K562 (cell line): ENCODE measurements at regions not wholly inside any gene's neighbourhood (a gene's known extent, or its start where the extent isn't known, plus 50 kb on each side); places are given as distances from the start of the nearest gene placed in this dataset.

Experiments
- FOXA1 ChIP-seq: fragments of 450-650 bp; IDR thresholded peaks from 2 replicates; pipeline ENCODE4 v1.6.1; 2016; ENCODE audit warnings: mild to moderate bottlenecking, borderline replicate concordance
- FOXM1 ChIP-seq, 2 experiments: fragments of 450-650 bp in 1 of 2; sonication (generic) in 1 of 2; formaldehyde crosslinking in 1 of 2; IDR thresholded peaks; 2 replicates each; pipeline versions ENCODE4 v1.6.1 to v1.9.0; 2017 to 2022; ENCODE audit warnings: low read depth in 2 of 2, mild to moderate bottlenecking in 2 of 2, missing genetic modification reagents in 1 of 2, moderate library complexity in 1 of 2
- NRF1 ChIP-seq, 2 experiments: fragments of 450-650 bp; IDR thresholded peaks in 1 of 2; conservative IDR thresholded peaks in 1 of 2; 2 replicates each; pipeline ENCODE4 v1.6.1; 2014; ENCODE audit warnings: mild to moderate bottlenecking in 2 of 2
- POLR2A ChIP-seq: fragments of 450-650 bp; conservative IDR thresholded peaks from 2 replicates; pipeline ENCODE4 v1.6.1; 2016
- RAD21 ChIP-seq, 2 experiments: fragments of 250-450 bp in 1 of 2; fragments of 450-650 bp in 1 of 2; sonication (Bioruptor Pico) in 1 of 2; formaldehyde crosslinking in 1 of 2; IDR thresholded peaks in 1 of 2; conservative IDR thresholded peaks in 1 of 2; 2 replicates each; pipeline versions ENCODE4 v1.4.0 to v1.8.0; 2020 to 2022; ENCODE audit warnings: mild to moderate bottlenecking in 2 of 2, moderate library complexity in 1 of 2
- TCF7L2 ChIP-seq: fragments of 150-350 bp; IDR thresholded peaks from 2 replicates; pipeline ENCODE4 v1.6.1; 2016; ENCODE audit warnings: low read depth, mild to moderate bottlenecking, low read length, moderate library complexity
- TF ChIP-seq, protein P1 (sequence below): sonication (generic); IDR thresholded peaks from 2 replicates; pipeline ENCODE4 v1.6.1; 2016
- TF ChIP-seq, protein P2 (sequence below): fragments of 250-450 bp; sonication (Bioruptor Pico); IDR thresholded peaks from 2 replicates; pipeline ENCODE4 v1.8.0; 2021; ENCODE audit warnings: moderate library complexity, mild to moderate bottlenecking, inconsistent platforms
- TF ChIP-seq, protein P3 (sequence below): fragments of 250-450 bp; sonication (Bioruptor Pico); IDR thresholded peaks from 2 replicates; pipeline ENCODE4 v1.5.0; 2020; ENCODE audit warnings: mild to moderate bottlenecking, borderline replicate concordance
- TF ChIP-seq, protein P4 (sequence below): sonication (generic); formaldehyde crosslinking; IDR thresholded peaks from 2 replicates; pipeline ENCODE4 v1.8.1; 2022; ENCODE audit warnings: missing genetic modification reagents
- TF ChIP-seq, protein P5 (sequence below), 3 experiments: IDR thresholded peaks in 2 of 3; conservative IDR thresholded peaks in 1 of 3; 2 replicates each; pipeline ENCODE4 v1.5.1; 2011 to 2012; ENCODE audit warnings: low read length in 3 of 3, mild to moderate bottlenecking in 3 of 3, control low read depth in 2 of 3, improper control_type of control experiment in 1 of 3, inconsistent platforms in 1 of 3, low read depth in 1 of 3, mixed read lengths in 1 of 3, moderate library complexity in 1 of 3; ENCODE audit not compliant: insufficient read depth in 2 of 3

DNA sequence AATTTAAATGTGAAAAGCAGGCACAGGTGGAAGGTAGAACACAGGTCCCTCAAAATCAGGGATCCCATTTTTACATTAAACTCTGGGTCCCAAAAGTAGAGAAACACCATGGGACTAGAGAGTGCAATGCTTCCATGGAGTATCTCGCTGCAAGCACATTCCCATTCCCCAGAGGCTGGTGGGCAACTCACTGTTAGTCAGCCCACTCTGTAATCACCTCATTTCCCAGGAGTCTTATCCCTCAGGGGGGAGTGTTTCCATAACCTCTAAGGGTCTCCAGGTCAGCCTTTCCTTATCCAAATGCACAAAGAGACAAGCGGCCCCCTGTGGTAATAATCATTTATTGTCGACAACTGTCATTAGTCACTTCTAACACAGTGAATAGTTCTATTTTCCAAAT, 490.1 kb upstream of the LRRC7 start:
- TF ChIP-seq, protein P1, sequence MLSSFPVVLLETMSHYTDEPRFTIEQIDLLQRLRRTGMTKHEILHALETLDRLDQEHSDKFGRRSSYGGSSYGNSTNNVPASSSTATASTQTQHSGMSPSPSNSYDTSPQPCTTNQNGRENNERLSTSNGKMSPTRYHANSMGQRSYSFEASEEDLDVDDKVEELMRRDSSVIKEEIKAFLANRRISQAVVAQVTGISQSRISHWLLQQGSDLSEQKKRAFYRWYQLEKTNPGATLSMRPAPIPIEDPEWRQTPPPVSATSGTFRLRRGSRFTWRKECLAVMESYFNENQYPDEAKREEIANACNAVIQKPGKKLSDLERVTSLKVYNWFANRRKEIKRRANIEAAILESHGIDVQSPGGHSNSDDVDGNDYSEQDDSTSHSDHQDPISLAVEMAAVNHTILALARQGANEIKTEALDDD, result no peak
- TF ChIP-seq, protein P2, sequence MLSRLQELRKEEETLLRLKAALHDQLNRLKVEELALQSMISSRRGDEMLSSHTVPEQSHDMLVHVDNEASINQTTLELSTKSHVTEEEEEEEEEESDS (CRISPR knock-in tag), result no peak
- TF ChIP-seq RAD21 (CRISPR knock-in tag; conservative IDR thresholded peaks at IDR 0.05 in 1 of 2, IDR thresholded peaks at IDR 0.05 in 1 of 2), result no peak
- no peak for TF ChIP-seq POLR2A
- TF ChIP-seq, protein P3, sequence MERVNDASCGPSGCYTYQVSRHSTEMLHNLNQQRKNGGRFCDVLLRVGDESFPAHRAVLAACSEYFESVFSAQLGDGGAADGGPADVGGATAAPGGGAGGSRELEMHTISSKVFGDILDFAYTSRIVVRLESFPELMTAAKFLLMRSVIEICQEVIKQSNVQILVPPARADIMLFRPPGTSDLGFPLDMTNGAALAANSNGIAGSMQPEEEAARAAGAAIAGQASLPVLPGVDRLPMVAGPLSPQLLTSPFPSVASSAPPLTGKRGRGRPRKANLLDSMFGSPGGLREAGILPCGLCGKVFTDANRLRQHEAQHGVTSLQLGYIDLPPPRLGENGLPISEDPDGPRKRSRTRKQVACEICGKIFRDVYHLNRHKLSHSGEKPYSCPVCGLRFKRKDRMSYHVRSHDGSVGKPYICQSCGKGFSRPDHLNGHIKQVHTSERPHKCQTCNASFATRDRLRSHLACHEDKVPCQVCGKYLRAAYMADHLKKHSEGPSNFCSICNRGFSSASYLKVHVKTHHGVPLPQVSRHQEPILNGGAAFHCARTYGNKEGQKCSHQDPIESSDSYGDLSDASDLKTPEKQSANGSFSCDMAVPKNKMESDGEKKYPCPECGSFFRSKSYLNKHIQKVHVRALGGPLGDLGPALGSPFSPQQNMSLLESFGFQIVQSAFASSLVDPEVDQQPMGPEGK (CRISPR knock-in tag), result no peak
- no peak for TF ChIP-seq FOXM1 (IDR thresholded peaks at IDR 0.05; ENCODE audit: low read depth)
- TF ChIP-seq FOXM1 (CRISPR knock-in tag; IDR thresholded peaks at IDR 0.05; ENCODE audit: low read depth), result no peak
- TF ChIP-seq, protein P4, sequence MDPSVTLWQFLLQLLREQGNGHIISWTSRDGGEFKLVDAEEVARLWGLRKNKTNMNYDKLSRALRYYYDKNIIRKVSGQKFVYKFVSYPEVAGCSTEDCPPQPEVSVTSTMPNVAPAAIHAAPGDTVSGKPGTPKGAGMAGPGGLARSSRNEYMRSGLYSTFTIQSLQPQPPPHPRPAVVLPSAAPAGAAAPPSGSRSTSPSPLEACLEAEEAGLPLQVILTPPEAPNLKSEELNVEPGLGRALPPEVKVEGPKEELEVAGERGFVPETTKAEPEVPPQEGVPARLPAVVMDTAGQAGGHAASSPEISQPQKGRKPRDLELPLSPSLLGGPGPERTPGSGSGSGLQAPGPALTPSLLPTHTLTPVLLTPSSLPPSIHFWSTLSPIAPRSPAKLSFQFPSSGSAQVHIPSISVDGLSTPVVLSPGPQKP (CRISPR knock-in tag), result no peak
- TF ChIP-seq NRF1 (conservative IDR thresholded peaks at IDR 0.05 in 1 of 2, IDR thresholded peaks at IDR 0.05 in 1 of 2), result no peak
- no peak for TF ChIP-seq TCF7L2
- no peak for TF ChIP-seq FOXA1
- TF ChIP-seq, protein P5, sequence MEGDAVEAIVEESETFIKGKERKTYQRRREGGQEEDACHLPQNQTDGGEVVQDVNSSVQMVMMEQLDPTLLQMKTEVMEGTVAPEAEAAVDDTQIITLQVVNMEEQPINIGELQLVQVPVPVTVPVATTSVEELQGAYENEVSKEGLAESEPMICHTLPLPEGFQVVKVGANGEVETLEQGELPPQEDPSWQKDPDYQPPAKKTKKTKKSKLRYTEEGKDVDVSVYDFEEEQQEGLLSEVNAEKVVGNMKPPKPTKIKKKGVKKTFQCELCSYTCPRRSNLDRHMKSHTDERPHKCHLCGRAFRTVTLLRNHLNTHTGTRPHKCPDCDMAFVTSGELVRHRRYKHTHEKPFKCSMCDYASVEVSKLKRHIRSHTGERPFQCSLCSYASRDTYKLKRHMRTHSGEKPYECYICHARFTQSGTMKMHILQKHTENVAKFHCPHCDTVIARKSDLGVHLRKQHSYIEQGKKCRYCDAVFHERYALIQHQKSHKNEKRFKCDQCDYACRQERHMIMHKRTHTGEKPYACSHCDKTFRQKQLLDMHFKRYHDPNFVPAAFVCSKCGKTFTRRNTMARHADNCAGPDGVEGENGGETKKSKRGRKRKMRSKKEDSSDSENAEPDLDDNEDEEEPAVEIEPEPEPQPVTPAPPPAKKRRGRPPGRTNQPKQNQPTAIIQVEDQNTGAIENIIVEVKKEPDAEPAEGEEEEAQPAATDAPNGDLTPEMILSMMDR (IDR thresholded peaks at IDR 0.05 in 2 of 3, conservative IDR thresholded peaks at IDR 0.05 in 1 of 3; ENCODE audit: insufficient read depth in 2 of 3, low read depth in 1 of 3, low read length in 3 of 3), result no peak
